SIG-M5 treated with dmso at 0.1 percent for 504 hours (cell line): ENCODE measurements at regions not wholly inside any gene's neighbourhood (a gene's known extent, or its start where the extent isn't known, plus 50 kb on each side); places are given as distances from the start of the nearest gene placed in this dataset.
A peak's percentile ranks its signal among the peaks of the same experiment; 100 is the strongest.

Experiments used
- DNase-seq: peaks from one replicate; lab custom pipeline; 2025; ENCODE audit not compliant: unreplicated experiment; lab: John Stamatoyannopoulos, UW

DNA sequence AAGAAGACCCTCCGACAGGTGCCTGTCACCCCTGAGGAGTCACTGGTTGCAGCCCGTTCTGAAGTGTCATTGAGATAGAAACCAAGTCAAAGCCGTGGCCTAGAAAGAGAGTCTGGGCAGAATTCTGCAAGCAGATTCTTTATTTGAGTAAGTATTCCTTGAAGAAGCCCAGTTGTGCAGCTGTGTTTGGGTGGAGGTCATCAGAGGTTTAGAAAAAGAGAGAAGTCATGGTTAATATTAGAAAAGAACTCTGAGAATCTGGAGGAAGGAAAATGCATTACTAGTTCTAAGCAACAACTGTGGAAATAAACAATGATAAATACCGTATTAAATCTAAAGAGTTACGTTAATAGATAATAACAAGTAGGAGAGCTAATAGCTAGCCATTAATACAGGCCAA lies 118.8 kb upstream of the KIRREL3 start:
- DNase-seq: no peak

DNA sequence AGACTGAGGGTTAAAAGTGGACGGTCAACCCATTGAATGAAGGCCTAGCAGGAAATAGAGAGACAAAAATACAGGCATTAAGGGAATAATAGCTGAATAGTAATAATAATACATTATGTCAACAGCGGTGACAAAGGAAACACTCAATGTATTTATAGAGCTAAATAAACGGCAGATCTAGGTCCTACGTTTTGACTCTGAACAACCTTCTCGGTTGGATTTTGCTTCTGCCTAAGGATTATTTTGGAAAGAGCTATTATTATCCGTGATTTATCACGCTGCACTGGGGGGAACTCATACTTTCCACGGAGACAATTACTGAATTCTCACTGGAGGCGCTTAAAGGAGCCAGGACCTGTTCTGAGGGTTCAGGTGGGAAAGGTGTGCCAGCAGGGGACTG lies 118.2 kb upstream of the KIRREL3 start:
- DNase-seq: no peak

DNA sequence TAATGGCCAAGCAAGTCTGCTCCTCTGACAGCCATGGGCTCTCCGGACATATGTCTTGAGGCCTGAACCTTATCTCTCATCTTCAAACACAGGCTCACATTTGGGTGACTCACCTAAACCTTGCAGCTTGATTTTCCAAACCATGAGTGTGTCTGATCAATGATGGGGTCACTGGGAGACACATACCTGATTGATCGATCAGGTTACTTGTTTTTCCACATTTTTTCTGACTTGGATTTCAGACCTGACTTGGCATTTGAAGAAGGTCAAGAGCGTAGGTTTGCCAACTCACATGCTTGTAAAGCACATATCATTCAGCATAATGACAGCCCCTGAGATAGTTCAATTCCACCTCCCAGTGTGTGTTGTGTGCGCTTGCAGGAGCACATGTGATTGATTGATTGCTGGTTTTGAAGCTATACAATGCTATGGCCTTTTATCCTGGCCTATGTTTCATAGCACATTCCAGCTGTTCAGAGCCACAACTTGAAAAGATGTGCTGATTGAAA lies 116.7 kb upstream of the KIRREL3 start:
- DNase-seq: no peak

DNA sequence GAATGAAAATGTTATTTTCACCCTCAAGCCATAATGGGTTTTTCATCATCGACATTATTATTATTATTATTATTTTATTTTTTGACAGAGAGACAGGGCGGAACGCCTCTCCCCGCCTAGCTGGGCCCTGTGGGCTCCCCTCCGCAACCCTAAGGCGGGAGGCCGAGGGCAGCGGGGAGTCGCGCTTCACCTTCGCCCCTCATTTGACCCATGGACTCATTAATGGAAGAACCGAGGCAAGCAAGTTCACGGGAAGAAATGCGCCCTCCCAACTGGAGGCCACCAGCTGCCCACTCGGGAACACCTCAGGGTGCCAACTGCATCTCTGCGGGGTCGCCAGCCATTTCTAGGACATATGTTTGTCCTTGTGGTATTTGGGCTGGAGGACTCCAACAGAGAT lies 115.3 kb upstream of the KIRREL3 start:
- DNase-seq: no peak

DNA sequence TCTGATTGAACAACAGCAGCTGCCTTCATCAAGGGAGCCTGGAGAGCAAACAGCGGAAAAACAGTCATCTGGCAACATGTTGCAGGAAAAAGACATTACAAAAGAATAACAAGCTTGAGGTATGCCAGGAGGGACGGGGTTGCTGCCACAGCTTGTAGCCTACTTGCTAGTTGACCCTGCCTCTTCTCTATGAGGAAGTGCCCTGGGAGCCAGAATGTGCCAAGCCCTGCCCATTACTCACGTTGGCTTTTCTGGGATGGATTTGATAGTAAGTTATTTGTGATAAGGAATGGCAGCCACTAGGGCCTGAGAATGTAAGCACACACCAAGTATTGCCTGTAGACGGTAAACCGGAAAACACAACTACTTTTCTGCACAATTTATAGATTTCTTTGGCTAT lies 113.5 kb upstream of the KIRREL3 start:
- DNase-seq: no peak

DNA sequence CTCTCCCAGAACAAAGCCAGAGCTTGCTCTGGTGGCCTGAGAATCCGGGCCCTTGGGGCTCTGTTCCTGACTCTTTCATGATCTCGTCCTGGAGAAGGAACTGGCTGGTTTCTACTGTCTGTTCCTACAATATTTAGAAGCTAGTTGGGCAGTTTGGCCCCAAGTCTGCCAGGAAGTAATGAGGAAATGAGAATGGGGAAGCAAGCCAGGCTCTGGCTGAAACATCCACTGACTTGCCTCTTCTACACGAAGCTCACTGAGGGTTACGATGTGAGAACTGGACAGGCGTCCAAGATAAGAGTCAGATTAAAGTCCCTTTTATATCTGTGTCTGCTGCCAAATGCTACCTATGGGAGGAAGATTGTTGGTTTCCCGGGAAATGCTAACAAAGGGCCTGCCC lies 110.0 kb upstream of the KIRREL3 start:
- DNase-seq: peak; percentile 1

DNA sequence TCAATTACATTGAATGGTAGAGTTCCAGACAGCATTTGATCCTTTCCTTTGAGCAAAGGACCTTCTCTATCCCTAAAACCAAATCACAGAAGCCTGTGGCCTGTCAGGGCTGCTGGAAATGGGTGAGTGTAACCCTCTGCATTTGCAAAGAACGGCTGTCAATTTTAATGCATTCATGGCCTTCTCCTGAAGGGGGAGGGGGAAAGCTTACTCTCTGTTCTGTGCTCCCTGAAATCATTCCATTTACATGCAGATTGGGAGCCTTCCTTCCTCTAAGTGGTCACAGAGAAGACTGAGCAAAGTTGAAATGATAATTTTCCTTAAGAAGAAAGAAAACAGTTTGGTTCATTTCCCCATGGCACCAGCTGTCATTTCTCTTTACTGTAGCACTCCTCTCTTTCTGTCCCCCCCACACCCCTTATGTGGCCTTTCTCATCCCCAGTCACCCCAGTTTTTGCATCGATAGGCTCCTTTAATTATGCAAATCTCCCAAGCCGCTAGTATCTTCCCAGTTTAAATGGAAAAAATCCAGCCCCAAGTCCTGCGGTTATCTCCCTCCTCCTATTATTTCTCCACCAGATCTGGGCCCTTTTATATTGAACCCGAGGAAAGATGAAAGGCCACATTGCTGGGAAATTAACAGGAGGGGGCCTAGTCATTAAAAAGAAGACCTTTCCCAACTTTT lies 109.4 kb upstream of the KIRREL3 start:
- no peak for DNase-seq

DNA sequence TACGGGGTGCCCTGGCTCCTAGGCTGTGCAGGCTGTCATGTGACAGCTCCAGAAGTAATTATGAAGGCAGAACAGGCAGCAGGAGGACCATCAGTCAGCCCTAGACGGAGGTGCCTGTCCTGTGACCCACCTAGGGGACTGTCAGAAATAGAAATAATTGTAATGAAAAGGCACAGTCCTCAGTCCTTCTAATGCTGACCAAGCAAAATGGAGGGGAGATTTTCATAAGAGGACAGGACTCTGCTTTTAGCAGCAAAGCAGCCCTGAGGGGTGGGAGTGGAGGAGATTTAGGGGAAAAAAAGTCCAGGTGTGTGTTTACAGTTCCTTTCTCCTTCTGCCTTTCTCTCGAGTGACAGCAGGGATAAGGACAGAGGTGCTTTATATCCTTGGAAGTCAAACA lies 108.3 kb upstream of the KIRREL3 start:
- DNase-seq: no peak

DNA sequence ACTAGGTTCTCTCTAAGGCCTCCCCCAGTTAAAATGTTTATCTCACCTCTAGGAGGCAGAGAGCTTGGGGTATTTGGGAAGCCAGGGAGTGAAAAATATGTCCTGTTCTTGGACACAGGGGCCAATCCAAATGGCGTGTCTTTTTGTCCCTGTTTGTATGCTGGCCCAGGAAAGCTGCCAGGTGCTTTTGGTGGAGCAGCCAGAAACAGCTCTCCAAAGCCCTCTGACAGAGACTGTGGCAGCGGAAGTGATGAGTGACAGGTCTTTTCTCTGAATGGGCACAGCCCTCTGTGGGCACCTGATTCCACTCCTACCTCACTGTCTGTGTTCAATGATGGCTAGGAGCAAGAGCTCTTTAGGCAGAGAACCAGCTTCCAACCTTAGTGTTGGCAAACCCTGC lies 106.4 kb upstream of the KIRREL3 start:
- no peak for DNase-seq

DNA sequence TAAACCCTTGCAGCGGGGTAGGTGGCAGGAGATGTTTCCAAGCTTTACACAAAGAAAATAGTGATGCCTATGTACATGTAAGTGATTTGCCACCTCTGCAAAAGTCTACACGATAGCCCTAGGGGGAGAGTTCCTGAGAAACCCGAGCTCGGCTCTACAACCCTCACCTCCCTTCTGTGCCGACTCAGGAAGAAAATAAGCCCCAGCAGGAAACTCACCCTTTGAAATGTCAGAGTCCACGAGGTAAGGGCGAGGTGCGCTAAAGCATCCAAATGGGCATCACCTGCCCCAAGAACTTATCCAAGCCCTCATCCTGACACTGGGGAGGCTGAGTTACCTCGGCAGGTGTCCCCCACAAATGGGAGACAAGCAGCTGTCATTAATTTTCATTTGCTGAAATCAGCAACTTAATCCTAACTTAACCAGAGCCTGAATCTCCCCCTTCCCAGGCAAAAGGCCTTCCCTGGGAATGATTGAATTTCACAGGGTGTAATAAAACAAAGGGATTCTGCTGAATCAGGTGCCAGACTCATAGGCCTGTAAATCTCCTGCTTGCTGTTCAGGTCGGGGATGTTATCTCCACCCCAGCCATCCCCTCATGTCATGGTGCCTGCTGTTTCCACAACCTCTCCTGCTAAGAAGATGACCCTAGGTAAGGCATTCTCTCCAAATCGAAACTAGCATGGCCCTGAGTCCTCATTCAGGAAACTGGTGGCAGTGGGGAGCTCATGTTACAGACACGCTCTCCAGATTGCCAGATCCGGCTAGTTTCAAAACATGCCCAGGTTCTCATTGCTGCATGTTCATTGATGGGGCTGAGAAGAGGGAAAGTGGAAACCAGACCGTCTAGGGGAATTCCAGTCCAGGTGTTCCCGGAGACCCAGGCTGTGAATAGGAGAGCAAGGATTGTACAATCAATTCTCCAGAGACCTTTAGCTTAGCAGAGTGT lies 105.3 kb upstream of the KIRREL3 start:
- no peak for DNase-seq

DNA sequence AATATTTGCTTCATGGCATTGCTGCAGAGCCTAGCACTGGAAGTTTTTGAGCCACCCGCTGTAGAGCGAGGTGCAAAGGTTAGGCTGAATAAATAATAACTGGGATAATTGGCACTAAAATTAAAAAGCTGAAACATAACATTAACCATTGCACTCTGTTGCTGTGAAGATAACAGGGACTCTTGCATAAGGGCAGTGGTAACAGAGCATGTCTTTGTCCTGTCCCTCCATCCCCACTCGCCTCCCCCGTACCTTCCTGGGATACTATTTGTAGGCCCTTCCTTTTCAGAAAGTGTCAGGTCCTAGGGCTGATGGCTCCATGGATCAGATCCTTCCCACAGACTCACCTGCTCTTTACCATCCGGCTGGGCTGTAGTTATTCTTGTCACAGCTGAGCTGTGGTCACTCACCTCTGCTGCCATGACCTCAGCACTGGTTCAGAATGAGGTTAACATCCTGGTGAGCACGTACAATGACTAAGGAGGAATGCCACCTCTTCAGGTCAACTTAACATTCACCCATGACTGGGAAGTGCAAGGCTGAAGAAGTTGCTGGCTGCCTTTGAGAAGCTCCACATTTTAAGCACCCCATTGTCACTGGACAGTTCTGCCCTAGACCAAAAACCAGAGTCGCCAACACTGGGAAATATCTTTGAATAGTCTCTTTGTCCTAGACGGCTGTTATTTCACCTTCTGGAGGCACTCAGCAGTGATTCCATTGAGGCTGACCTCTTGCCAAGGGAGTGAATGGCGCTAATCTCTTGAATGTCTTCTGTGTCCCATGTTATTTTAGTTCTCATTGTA lies 103.2 kb upstream of the KIRREL3 start:
- no peak for DNase-seq

DNA sequence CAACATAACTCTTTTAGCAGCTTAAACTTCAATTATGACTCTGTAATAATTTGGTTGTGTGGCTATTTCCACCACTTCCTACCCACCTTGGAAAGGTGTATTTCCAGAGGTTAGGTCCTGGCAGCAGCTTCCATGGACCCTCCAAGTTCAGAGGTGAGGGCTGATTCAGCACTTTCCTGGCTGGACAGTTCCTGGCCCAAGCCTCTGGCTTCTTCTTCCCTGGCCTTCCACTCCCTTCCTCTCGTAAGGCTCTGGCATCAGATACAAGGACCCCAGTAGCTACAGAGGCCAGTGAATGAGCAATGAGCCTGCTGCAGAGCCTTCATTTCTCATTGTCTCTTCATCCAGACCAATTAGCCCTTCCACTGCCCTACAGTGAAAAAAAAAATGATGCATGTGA lies 98.1 kb upstream of the KIRREL3 start:
- DNase-seq: no peak

DNA sequence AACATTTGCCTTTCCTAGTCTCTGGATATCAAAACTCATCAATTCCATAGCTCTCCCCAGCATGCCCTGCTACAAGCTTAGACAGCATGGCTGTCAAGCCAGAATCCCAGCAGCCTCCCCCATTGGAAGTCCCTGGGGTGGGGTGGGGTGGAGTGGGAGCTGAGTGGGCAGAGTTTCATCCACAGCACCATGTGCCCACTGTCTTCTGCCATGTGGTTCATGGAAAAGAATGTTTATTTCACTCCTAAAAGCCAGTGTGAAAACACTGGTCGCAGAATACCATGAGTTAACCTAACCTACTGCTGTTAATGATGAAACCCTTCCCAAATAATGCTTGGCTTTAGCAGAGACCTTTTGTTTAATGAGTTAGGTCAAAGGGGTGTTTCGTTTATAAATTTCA lies 80.2 kb upstream of the KIRREL3 start:
- DNase-seq: no peak

DNA sequence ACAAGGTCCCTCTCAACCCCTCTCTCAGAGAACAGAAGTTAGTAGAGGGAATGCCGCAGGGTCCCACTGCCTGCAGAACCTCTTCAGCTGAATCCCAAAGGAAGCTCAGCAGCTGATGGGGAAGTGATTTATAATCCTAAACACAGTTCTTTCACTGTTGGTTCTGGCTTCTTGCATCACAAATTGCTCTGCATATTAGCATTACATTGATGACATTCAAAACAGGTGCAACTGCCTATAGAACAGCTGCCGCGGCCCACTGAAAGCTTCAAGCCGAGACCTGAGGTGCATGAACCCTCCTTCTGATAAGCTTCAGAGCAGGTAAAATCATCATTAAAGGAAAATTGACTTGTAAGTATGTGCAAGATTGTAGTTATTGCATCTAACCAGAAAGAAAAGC lies 75.2 kb upstream of the KIRREL3 start:
- no peak for DNase-seq

DNA sequence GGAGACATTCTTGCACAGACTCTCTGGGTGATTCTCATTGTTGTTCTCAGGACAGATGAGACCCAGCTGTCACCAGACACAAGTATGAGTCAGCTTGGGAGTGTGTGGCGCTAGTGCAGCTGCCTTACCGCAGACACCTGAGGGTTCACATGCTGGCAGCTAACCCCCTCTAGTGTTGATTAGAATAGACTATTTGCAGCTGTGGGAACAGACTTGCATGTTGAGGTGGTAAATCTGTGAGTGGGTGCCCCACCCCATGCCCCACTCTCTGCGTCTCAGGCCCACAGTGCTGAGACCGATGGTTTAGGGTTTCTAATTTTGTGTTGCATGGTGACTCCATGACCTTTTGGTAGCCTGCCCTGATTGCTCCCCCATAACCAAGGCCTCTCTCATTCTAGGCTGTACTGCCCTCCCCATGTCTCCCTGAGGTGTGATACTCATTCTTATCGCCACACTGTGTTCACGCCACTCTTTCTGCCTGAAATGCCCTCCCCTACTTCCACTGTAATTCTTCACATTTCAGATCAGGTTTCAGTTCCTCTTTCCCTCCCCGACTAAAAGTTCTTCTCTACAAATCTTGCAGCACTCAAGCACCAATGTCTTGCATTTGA lies 73.7 kb upstream of the KIRREL3 start:
- DNase-seq: peak; percentile 32

DNA sequence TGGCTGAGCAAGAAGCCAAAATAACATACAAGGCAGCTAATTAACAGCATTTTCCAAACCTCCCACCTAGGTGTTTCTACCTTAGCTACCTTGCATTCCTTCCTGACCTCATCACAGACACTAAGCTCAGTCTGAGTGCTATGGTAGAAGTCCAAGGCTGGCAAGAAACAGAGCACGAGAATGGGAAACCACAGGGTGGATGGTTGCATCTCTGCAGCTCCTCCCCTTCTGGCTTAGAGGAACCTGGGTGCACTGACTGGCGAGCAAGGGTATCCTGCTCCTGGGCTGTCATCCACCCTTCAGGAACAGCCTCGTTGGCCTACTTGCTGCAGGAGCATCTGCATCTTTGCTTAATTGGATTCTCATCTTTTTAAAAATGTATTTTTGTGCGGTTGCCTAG lies 73.1 kb upstream of the KIRREL3 start:
- DNase-seq: no peak

DNA sequence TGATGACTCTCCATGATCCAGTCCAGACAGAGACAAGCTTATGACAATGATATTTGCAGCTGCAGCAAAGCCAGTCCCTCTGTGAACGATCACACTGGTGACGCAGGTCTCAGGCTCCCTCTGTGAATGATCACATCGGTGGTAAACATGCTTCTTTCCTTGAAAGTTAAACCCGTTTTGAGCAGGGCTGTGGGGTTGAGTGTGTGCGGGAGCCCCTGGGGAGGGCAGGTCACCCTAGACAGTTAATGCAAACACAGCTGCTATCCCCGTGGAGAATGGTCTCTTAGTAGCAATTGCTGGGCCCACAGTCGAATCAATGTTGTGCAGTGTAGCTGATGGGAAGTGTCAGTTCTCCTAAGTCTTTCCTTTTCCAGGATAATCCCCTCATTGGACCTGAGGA lies 71.0 kb upstream of the KIRREL3 start:
- DNase-seq: no peak

DNA sequence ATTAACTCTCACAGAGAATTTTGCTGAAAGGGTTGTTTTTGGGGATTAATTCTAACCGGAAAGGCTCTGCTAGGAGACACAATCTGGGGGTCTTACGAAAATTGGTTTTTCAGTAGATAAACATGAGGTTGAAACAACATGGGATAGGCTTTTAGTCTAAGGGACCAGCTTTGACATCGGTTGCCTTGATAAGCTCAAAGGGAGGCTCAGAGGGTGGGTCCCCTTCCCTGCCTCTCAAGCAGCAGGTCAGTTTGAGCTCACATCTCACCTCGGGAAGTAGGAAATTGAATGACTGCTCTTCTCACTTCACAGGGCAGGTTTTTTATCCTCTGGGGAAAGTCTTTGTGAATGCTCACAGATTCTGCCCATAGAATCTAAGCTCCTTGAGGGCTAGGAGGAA lies 70.2 kb upstream of the KIRREL3 start:
- no peak for DNase-seq

DNA sequence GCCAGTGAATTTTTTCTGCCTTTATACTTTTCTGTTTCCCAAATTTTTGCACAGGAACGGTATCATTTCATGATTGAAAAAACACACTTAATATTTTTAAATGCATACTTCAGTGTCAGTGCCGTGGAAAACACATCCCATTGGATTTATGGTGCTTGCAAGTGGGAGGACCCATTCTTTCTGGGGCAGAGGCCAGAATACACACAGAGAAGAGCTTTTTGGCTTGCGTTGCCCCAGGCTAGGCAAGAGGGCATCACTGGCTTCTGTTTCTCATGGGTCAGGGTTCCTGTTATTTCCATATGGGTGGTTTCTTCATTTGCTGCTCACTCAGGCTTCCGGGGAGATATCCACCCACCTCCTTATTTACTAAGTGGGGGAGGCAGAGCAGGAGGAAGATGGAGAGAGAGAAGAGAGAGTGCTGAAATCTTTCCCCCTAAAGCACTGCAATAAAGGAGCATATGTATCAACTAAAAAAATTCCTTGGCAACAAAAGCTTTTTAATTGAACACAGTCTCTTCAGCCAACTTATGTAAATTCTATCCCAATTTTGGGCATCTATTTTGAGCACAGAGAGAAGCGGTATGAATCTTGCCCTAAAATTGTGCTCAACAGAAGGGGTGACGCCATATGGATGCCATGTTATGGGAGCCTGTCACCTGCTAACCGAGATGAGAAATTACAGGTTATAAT lies 66.0 kb upstream of the KIRREL3 start:
- no peak for DNase-seq

DNA sequence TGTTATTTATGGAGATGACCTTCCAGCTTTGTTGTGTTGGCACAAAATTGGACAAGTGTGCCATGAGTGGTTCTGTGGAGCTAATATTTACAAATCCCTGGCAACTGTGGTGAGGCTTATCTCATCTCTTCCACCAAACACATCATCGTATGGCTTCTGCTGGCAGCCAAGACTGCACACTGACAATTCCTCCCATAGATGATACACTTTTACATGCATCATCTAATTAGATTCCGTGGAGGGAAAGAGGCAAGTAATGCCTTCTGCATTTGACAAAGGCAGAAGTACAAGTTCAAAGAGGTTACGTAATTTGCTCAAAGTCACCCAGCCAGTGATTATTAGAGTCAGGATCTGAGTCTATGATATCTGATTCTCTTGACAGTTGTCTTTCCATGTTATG lies 62.7 kb upstream of the KIRREL3 start:
- no peak for DNase-seq
